Fibroblast of villous mesenchyme (primary cell): ENCODE measurements at regions not wholly inside any gene's neighbourhood (a gene's known extent, or its start where the extent isn't known, plus 50 kb on each side); places are given as distances from the start of the nearest gene placed in this dataset.

Source experiments
- DNase-seq: peaks from one replicate; pipeline ENCODE4 v3.0.0-alpha.2; 2010; ENCODE audit warnings: low read depth
- H3K4me3 ChIP-seq: 2 replicates; pipeline ENCODE4 v1.5.1; 2011; ENCODE audit warnings: low read depth, mild to moderate bottlenecking, low read length
- CTCF ChIP-seq: IDR thresholded peaks from 2 replicates; pipeline ENCODE4 v1.5.1; 2012; ENCODE audit warnings: low read depth, mild to moderate bottlenecking, low read length; ENCODE audit not compliant: insufficient read depth

- no peak overlapping the region for H3K4me3 ChIP-seq
- no peak for TF ChIP-seq CTCF
- no peak for DNase-seq
These were observed 271.0 kb downstream of the CTTN start for GRCh38 chr11:70669281-70669680.

GRCh38 chr11:70669871-70670675 lies 271.7 kb downstream of the CTTN start:
- no peak overlapping the region for H3K4me3 ChIP-seq
- no peak for TF ChIP-seq CTCF
- no peak for DNase-seq

- no peak for DNase-seq
- TF ChIP-seq CTCF, result no peak
- H3K4me3 ChIP-seq, result no peak overlapping the region
These were observed 272.3 kb downstream of the CTTN start for GRCh38 chr11:70670676-70671034.

GRCh38 chr11:70671083-70671482 lies 272.8 kb downstream of the CTTN start:
- no peak for TF ChIP-seq CTCF
- DNase-seq, result no peak
- no peak overlapping the region for H3K4me3 ChIP-seq

- DNase-seq, result no peak
- no peak for TF ChIP-seq CTCF
- H3K4me3 ChIP-seq, result no peak overlapping the region
These were observed 273.3 kb downstream of the CTTN start for GRCh38 chr11:70671611-70672010.

- H3K4me3 ChIP-seq, result no peak overlapping the region
- DNase-seq, result no peak
- TF ChIP-seq CTCF, result no peak
These were observed 274.8 kb downstream of the CTTN start for GRCh38 chr11:70672991-70673653.
